Spinal cord (tissue), 9 donors: ENCODE measurements at regions not wholly inside any gene's neighbourhood (a gene's known extent, or its start where the extent isn't known, plus 50 kb on each side); places are given as distances from the start of the nearest gene placed in this dataset.

ENCODE experiments used
- DNase-seq, 6 donors: peaks; one replicate each; pipeline versions ENCODE4 v3.0.0 to v3.0.0-alpha.2; 2013 to 2015; ENCODE audit warnings: low spot score in 6 of 6, low read depth in 4 of 6
- H3K27ac ChIP-seq: one replicate; pipeline ENCODE4 v1.5.1; 2013; ENCODE audit warnings: low read depth, low read length, control low read depth
- H3K27me3 ChIP-seq: one replicate; pipeline ENCODE4 v1.6.1; 2013; ENCODE audit warnings: low read length; ENCODE audit not compliant: control insufficient read depth, insufficient read depth
- H3K36me3 ChIP-seq: one replicate; pipeline ENCODE4 v1.6.1; 2013; ENCODE audit warnings: low read length; ENCODE audit not compliant: control insufficient read depth, insufficient read depth
- H3K4me1 ChIP-seq: one replicate; pipeline ENCODE4 v1.6.1; 2013; ENCODE audit warnings: low read length; ENCODE audit not compliant: control insufficient read depth, insufficient read depth
- H3K4me3 ChIP-seq: one replicate; pipeline ENCODE4 v1.5.1; 2013; ENCODE audit warnings: low read depth, low read length, control low read depth
- H3K9me3 ChIP-seq: one replicate; pipeline ENCODE4 v1.6.1; 2013; ENCODE audit warnings: low read length; ENCODE audit not compliant: control insufficient read depth, insufficient read depth
- WGBS: methylation state at CpG from one replicate; pipeline ENCODE4 v1.1.5; 2013; ENCODE audit warnings: missing lambda C conversion rate; ENCODE audit not compliant: insufficient coverage; 5-methylcytosine and 5-hydroxymethylcytosine counted together
- donor health status: healthy.

GRCh38 chr3:188042466-188042865 lies 111.5 kb upstream of the LPP start:
- Histone ChIP-seq H3K9me3 (no peaks in the 10 kb centered on the region), H3K36me3 (no peaks in the 10 kb centered on the region), H3K27ac (no peak overlapping the region), H3K4me3 (no peak overlapping the region), H3K4me1 (no peaks in the 10 kb centered on the region), H3K27me3 (no peaks in the 10 kb centered on the region)
- DNase-seq = no peak
- 81% methylated on average over 3 of the region's 6 CpGs for WGBS

- H3K27ac ChIP-seq = no peak overlapping the region
- no peaks in the 10 kb centered on the region for H3K27me3 ChIP-seq
- no CpG with 5 or more reads among the region's 2 CpGs for WGBS
- H3K4me3 ChIP-seq = no peak overlapping the region
- H3K9me3 ChIP-seq = no peaks in the 10 kb centered on the region
- no peak for DNase-seq
- H3K36me3 ChIP-seq = no peaks in the 10 kb centered on the region
- no peaks in the 10 kb centered on the region for H3K4me1 ChIP-seq
Measured at GRCh38 chr3:188043891-188044290, 110.1 kb upstream of the LPP start.

GRCh38 chr3:188046561-188047211 lies 107.3 kb upstream of the LPP start:
- Histone ChIP-seq H3K9me3 (no peaks in the 10 kb centered on the region), H3K4me3 (no peak overlapping the region), H3K27ac (no peak overlapping the region), H3K36me3 (no peaks in the 10 kb centered on the region), H3K4me1 (peaks cover 5% of the 10 kb centered on the region), H3K27me3 (no peaks in the 10 kb centered on the region)
- no CpG with 5 or more reads among the region's 2 CpGs for WGBS
- DNase-seq = no peak

GRCh38 chr3:188047536-188047935 lies 106.4 kb upstream of the LPP start:
- no peak overlapping the region for H3K27ac ChIP-seq
- H3K36me3 ChIP-seq = no peaks in the 10 kb centered on the region
- no peaks in the 10 kb centered on the region for H3K9me3 ChIP-seq
- DNase-seq = no peak
- WGBS = 80% methylated on average over 1 of the region's 1 CpG
- peaks cover 10% of the 10 kb centered on the region for H3K4me1 ChIP-seq
- H3K27me3 ChIP-seq = no peaks in the 10 kb centered on the region
- H3K4me3 ChIP-seq = no peak overlapping the region

- DNase-seq = no peak
- Histone ChIP-seq H3K4me1 (peaks cover 14% of the 10 kb centered on the region), H3K4me3 (no peak overlapping the region), H3K27me3 (no peaks in the 10 kb centered on the region), H3K27ac (no peak overlapping the region), H3K36me3 (no peaks in the 10 kb centered on the region), H3K9me3 (no peaks in the 10 kb centered on the region)
- 84% methylated on average over 9 of the region's 10 CpGs for WGBS
Measured at GRCh38 chr3:188049606-188050530, 104.1 kb upstream of the LPP start.

GRCh38 chr3:188051801-188052168 lies 102.2 kb upstream of the LPP start:
- DNase-seq = peak in 1 of 6 donors; percentile 59
- peak overlapping the region; percentile 91 for H3K27ac ChIP-seq
- H3K9me3 ChIP-seq = no peaks in the 10 kb centered on the region
- H3K4me1 ChIP-seq = peaks cover 14% of the 10 kb centered on the region
- WGBS = 17% methylated on average over 3 of the region's 8 CpGs
- no peaks in the 10 kb centered on the region for H3K27me3 ChIP-seq
- no peaks in the 10 kb centered on the region for H3K36me3 ChIP-seq
- no peak overlapping the region for H3K4me3 ChIP-seq

GRCh38 chr3:188052169-188053035 lies 101.6 kb upstream of the LPP start:
- Histone ChIP-seq H3K4me1 (peaks cover 14% of the 10 kb centered on the region), H3K9me3 (no peaks in the 10 kb centered on the region), H3K4me3 (no peak overlapping the region), H3K27me3 (no peaks in the 10 kb centered on the region), H3K27ac (peak overlapping the region; percentile 91), H3K36me3 (no peaks in the 10 kb centered on the region)
- 33% methylated on average over 16 of the region's 17 CpGs for WGBS
- peak; percentile 72 to 96 (median 86) for DNase-seq

- no CpG with 5 or more reads among the region's 1 CpG for WGBS
- H3K27ac ChIP-seq = peak overlapping the region; percentile 91
- H3K4me1 ChIP-seq = peaks cover 14% of the 10 kb centered on the region
- H3K27me3 ChIP-seq = no peaks in the 10 kb centered on the region
- no peak for DNase-seq
- no peaks in the 10 kb centered on the region for H3K9me3 ChIP-seq
- H3K4me3 ChIP-seq = no peak overlapping the region
- H3K36me3 ChIP-seq = no peaks in the 10 kb centered on the region
Measured at GRCh38 chr3:188053036-188053340, 101.0 kb upstream of the LPP start.

- H3K4me1 ChIP-seq = peaks cover 14% of the 10 kb centered on the region
- no peaks in the 10 kb centered on the region for H3K27me3 ChIP-seq
- no peaks in the 10 kb centered on the region for H3K9me3 ChIP-seq
- WGBS = 93% methylated on average over 3 of the region's 10 CpGs
- H3K36me3 ChIP-seq = no peaks in the 10 kb centered on the region
- H3K4me3 ChIP-seq = no peak overlapping the region
- peak overlapping the region; percentile 91 for H3K27ac ChIP-seq
- DNase-seq = peak in 1 of 6 donors; percentile 32
Measured at GRCh38 chr3:188053710-188054380, 100.1 kb upstream of the LPP start.
